K562 (cell line): ENCODE measurements at regions not wholly inside any gene's neighbourhood (a gene's known extent, or its start where the extent isn't known, plus 50 kb on each side); places are given as distances from the start of the nearest gene placed in this dataset.
"Not testable (repeated sequence)": the region's sequence is repeated elsewhere in the genome, so short reads cannot be mapped to it uniquely, and the experiment has no call there.

ENCODE experiments used
- ATAC-seq: fragments of 200-7000 bp; cut with Tn5 transposase; 3 replicates; pipeline ENCODE4 v1.9.1; 2020; ENCODE audit warnings: moderate library complexity
- BruUV-seq: library from RNA; stranded (reverse); fragments of 400-500 nt; replicated peaks from 2 replicates; lab custom pipeline; 2021; lab: Mats Ljungman, UMichigan
- CTCF ChIA-PET: fragments of 300-600 bp; formaldehyde crosslinking; extraction: SDS; loops from one replicate; lab custom pipeline; 2021; ENCODE audit warnings: low intra/inter-chr PET ratio; lab: Yijun Ruan, JAX
- POLR2A ChIA-PET: fragments of 300-600, 350-650 bp; sonication (Branson Sonifier 250); formaldehyde crosslinking; extraction: SDS; loops from one replicate; lab custom pipeline; 2021; ENCODE audit warnings: antibody characterized with exemption, inconsistent platforms; lab: Yijun Ruan, JAX
- DNase-seq, 4 experiments: peaks; one replicate each; pipeline versions ENCODE4 v3.0.0 to v3.0.0-alpha.2; 2011 to 2018; ENCODE audit warnings: low spot score in 3 of 4, mixed read lengths in 3 of 4; ENCODE audit errors: extremely low read depth in 1 of 4
- FAIRE-seq: peaks from 2 replicates; lab custom pipeline; 2011; peaks lifted over from hg19 to GRCh38; lab: Jason Lieb, UNC
- H2AFZ ChIP-seq: 2 replicates; pipeline ENCODE4 v1.6.0; 2011; ENCODE audit warnings: low read depth, low read length, control low read depth, inconsistent platforms
- H3K27ac ChIP-seq: fragments of 200-600 bp; 3 replicates; pipeline ENCODE4 v1.8.0; 2011; ENCODE audit warnings: low read depth, mild to moderate bottlenecking, control low read depth, inconsistent platforms, low read length, moderate library complexity, mixed read lengths; ENCODE audit errors: extremely low read depth
- H3K27me3 ChIP-seq, 2 experiments: fragments of 300-600 bp in 1 of 2; 2 replicates in 1 of 2; 3 replicates in 1 of 2; pipeline versions ENCODE4 v1.6.0 to v1.8.0; 2011; ENCODE audit warnings: inconsistent platforms in 2 of 2, low read length in 2 of 2, mild to moderate bottlenecking in 1 of 2, mixed read lengths in 1 of 2, moderate library complexity in 1 of 2; ENCODE audit not compliant: control insufficient read depth in 2 of 2, insufficient read depth in 2 of 2
- H3K36me3 ChIP-seq: fragments of 300-600 bp; 3 replicates; pipeline ENCODE4 v1.8.0; 2011; ENCODE audit warnings: mild to moderate bottlenecking, low read length, inconsistent platforms; ENCODE audit not compliant: control insufficient read depth, insufficient read depth
- H3K4me1 ChIP-seq, 2 experiments: fragments of 200-600 bp in 1 of 2; replicated peaks in 1 of 2; 2 replicates in 1 of 2; 3 replicates in 1 of 2; pipeline versions ENCODE4 v1.5.1 to v1.8.0; 2011; ENCODE audit warnings: inconsistent platforms in 2 of 2, low read length in 2 of 2, mild to moderate bottlenecking in 1 of 2, mixed read lengths in 1 of 2, moderate library complexity in 1 of 2; ENCODE audit not compliant: control insufficient read depth in 2 of 2, insufficient read depth in 2 of 2
- H3K4me2 ChIP-seq: 2 replicates; pipeline ENCODE4 v1.6.1; 2011; ENCODE audit warnings: low read length, control low read depth, inconsistent platforms, mixed read lengths; ENCODE audit not compliant: insufficient read depth
- H3K4me3 ChIP-seq: fragments of 200-600 bp; sonication (generic), shearing (Covaris generic); 2 replicates; pipeline ENCODE4 v1.5.1; 2016; ENCODE audit warnings: control low read depth, inconsistent platforms
- H3K79me2 ChIP-seq: fragments of 200-600 bp; 3 replicates; pipeline ENCODE4 v1.8.0; 2011; ENCODE audit warnings: low read length, inconsistent platforms; ENCODE audit not compliant: control insufficient read depth, insufficient read depth
- H3K9ac ChIP-seq, 2 experiments: 2 replicates each; pipeline versions ENCODE4 v1.6.0 to v1.6.1; 2011; ENCODE audit warnings: low read depth in 2 of 2, low read length in 2 of 2, control low read depth in 1 of 2, inconsistent platforms in 1 of 2, mild to moderate bottlenecking in 1 of 2, mixed read lengths in 1 of 2; ENCODE audit not compliant: insufficient read depth in 1 of 2
- H3K9me1 ChIP-seq: one replicate; pipeline ENCODE4 v1.6.0; 2011; ENCODE audit warnings: inconsistent platforms, mild to moderate bottlenecking, low read length, moderate library complexity; ENCODE audit not compliant: control insufficient read depth, insufficient read depth
- H3K9me3 ChIP-seq: replicated peaks from 2 replicates; pipeline ENCODE4 v1.5.1; 2011; ENCODE audit warnings: low read depth, low read length, inconsistent platforms; ENCODE audit not compliant: control insufficient read depth, insufficient read depth
- H4K20me1 ChIP-seq: replicated peaks from 2 replicates; pipeline ENCODE4 v1.6.1; 2011; ENCODE audit warnings: low read length, inconsistent platforms, mixed read lengths; ENCODE audit not compliant: control insufficient read depth, insufficient read depth
- BCOR ChIP-seq: fragments of 450-650 bp; IDR thresholded peaks from 2 replicates; pipeline ENCODE4 v1.6.1; 2016
- BMI1 ChIP-seq: fragments of 150-350 bp; IDR thresholded peaks from 2 replicates; pipeline ENCODE4 v1.6.1; 2014; ENCODE audit warnings: low read length
- CAMTA2 ChIP-seq: fragments of 250-450 bp; sonication (Bioruptor Pico); conservative IDR thresholded peaks from 2 replicates; pipeline ENCODE4 v1.5.1; 2022
- GABPB2 ChIP-seq: fragments of 250-450 bp; sonication (Bioruptor Pico); conservative IDR thresholded peaks from 2 replicates; pipeline ENCODE4 v1.5.1; 2021; ENCODE audit warnings: mild to moderate bottlenecking
- HDGF ChIP-seq: fragments of 450-650 bp; IDR thresholded peaks from 2 replicates; pipeline ENCODE4 v1.6.1; 2016
- HNRNPL ChIP-seq: fragments of 200-400 bp; formaldehyde crosslinking; IDR thresholded peaks from 2 replicates; pipeline ENCODE4 v1.6.1; 2017; ENCODE audit warnings: low read depth, mild to moderate bottlenecking, low read length
- NR2F6 ChIP-seq: fragments of 450-650 bp; formaldehyde crosslinking; IDR thresholded peaks from 2 replicates; pipeline ENCODE4 v1.4.0; 2020; ENCODE audit warnings: mild to moderate bottlenecking
- POLR3G ChIP-seq: IDR thresholded peaks from 2 replicates; pipeline ENCODE4 v1.6.1; 2011; ENCODE audit not compliant: insufficient read length, insufficient replicate concordance; ENCODE audit errors: extremely low read depth
- POU5F1 ChIP-seq: fragments of 150-350 bp; IDR thresholded peaks from 2 replicates; pipeline ENCODE4 v1.6.1; 2014; ENCODE audit warnings: borderline replicate concordance, low read length, low read depth, mild to moderate bottlenecking; ENCODE audit not compliant: partially characterized antibody
- RAD21 ChIP-seq, 2 experiments: fragments of 250-450 bp in 1 of 2; fragments of 450-650 bp in 1 of 2; sonication (Bioruptor Pico) in 1 of 2; formaldehyde crosslinking in 1 of 2; IDR thresholded peaks in 1 of 2; conservative IDR thresholded peaks in 1 of 2; 2 replicates each; pipeline versions ENCODE4 v1.4.0 to v1.8.0; 2020 to 2022; ENCODE audit warnings: mild to moderate bottlenecking in 2 of 2, moderate library complexity in 1 of 2
- TEAD4 ChIP-seq, 2 experiments: sonication (generic) in 1 of 2; formaldehyde crosslinking in 1 of 2; IDR thresholded peaks; 2 replicates each; pipeline versions ENCODE4 v1.6.1 to v1.8.0; 2012 to 2022; ENCODE audit warnings: borderline replicate concordance in 1 of 2, inconsistent platforms in 1 of 2, low read length in 1 of 2, mild to moderate bottlenecking in 1 of 2, missing genetic modification reagents in 1 of 2
- ZNF77 ChIP-seq: fragments of 250-450 bp; sonication (Bioruptor Pico); IDR thresholded peaks from 2 replicates; pipeline ENCODE4 v1.5.0; 2020
- WGBS: fragments of 100-300 bp; shearing (Covaris generic); methylation state at CpG from one replicate; pipeline ENCODE4 v1.1.6; 2016; ENCODE audit warnings: low coverage, mixed read lengths; ENCODE audit not compliant: insufficient coverage; ENCODE audit errors: missing lambda C conversion rate; 5-methylcytosine and 5-hydroxymethylcytosine counted together
- in situ Hi-C: fragments of 300-500 bp; cut with MboI; formaldehyde crosslinking; loops from 4 replicates; pipeline ENCODE4 v1.15.0; 2018; ENCODE audit warnings: inconsistent platforms, mixed read lengths
- intact Hi-C: fragments of 100-400 bp; cut with micrococcal nuclease; formaldehyde crosslinking; loops from 2 replicates; pipeline ENCODE4 v1.14.2; 2022
- TF ChIP-seq, protein P1 (sequence below): sonication (generic); formaldehyde crosslinking; IDR thresholded peaks from 2 replicates; pipeline ENCODE4 v1.8.1; 2023; ENCODE audit warnings: mild to moderate bottlenecking, missing genetic modification reagents

DNA sequence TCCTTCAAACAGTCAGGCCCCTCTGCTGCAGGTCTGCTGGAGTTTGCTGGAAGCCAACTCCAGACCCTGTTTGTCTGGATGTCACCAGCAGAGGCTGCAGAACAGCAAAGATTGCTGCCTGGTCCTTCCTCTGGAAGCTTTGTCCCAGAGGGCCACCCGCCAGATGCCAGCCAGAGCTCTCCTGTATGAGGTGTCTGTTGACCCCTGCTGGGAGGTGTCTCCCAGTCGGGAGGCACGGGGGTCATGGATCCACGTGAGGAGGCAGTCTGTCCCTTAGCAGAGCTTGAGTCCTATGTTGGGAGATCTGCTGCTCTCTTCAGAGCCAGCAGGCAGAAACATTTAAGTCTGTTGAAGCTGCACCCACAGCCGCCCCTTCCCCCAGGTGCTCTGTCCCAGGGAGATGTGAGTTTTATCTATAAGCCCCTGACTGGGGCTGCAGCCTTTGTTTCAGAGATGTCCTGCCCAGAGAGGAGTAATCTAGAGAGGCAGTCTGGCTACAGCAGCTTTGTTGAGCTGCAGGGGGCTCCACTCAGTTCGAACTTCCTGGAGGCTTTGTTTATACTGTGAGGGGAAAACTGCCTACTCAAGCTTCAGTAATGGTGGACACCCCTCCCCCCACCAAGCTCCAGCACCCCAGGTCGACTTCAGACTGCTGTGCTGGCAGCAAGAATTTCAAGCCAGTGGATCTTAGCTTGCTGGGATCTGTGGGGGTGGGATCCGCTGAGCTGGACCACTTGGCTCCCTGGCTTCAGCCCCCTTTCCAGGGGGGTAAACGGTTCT is 72.1 kb downstream of the OGFRL1 start:
- DNase-seq: peak in 1 of 4 experiments; percentile 5
- H3K4me1 ChIP-seq, CTCF ChIA-PET, H4K20me1 ChIP-seq, intact Hi-C loops, ATAC-seq, H3K4me2 ChIP-seq, H3K4me3 ChIP-seq, H3K79me2 ChIP-seq, H3K9me1 ChIP-seq, H3K9ac ChIP-seq, BruUV-seq, FAIRE-seq, in situ Hi-C loops, H3K36me3 ChIP-seq, H3K27me3 ChIP-seq, H3K9me3 ChIP-seq, H3K27ac ChIP-seq: not testable (repeated sequence)
- peak overlapping the region; percentile 45; the same call in 1 of the 2 replicates for H2AFZ ChIP-seq
- WGBS: 0% methylated on average over 9 of the region's 9 CpGs
- POLR2A ChIA-PET: interaction anchor here (0.6 kb wide), 1 partner anchor 640 kb away, joined by 3 read pairs; no protein-coding TSS in a partner anchor

DNA sequence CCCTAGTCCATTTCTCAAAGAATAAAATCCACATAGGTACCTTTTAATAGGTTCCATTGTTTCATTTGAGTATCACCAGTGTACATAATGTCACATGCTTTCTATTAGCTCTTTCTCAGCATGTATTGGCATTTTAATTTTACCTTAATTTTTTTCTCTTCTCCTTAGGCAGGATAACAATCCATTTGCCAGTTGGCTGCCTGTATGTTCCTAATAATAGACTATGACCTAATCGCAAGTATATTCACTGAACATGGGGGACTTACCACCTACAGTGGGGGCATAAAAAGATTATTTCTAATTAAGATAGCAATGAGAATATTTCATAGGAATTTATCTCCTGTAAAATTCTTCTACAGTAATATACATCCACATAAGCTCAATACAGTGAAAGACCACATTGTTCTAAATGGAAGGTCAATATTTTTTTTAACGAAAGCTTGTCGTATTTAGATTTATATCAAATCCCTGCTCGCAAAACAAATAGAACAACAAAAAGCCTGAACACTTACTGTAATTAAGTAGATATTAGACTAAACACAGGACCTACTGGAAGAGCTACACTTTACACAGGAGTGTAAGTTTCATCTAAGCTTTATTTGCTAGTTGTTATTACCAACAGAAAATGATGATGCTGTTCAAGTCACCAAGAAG is 76.4 kb downstream of the OGFRL1 start:
- H3K9me1 ChIP-seq: no peaks in the 10 kb centered on the region
- no peak overlapping the region for H3K4me2 ChIP-seq
- ChIA-PET CTCF (no interaction called here), POLR2A (no interaction called here)
- no peak for TF ChIP-seq HNRNPL
- TF ChIP-seq RAD21 (CRISPR knock-in tag; conservative IDR thresholded peaks at IDR 0.05 in 1 of 2, IDR thresholded peaks at IDR 0.05 in 1 of 2): no peak
- TF ChIP-seq, protein P1, sequence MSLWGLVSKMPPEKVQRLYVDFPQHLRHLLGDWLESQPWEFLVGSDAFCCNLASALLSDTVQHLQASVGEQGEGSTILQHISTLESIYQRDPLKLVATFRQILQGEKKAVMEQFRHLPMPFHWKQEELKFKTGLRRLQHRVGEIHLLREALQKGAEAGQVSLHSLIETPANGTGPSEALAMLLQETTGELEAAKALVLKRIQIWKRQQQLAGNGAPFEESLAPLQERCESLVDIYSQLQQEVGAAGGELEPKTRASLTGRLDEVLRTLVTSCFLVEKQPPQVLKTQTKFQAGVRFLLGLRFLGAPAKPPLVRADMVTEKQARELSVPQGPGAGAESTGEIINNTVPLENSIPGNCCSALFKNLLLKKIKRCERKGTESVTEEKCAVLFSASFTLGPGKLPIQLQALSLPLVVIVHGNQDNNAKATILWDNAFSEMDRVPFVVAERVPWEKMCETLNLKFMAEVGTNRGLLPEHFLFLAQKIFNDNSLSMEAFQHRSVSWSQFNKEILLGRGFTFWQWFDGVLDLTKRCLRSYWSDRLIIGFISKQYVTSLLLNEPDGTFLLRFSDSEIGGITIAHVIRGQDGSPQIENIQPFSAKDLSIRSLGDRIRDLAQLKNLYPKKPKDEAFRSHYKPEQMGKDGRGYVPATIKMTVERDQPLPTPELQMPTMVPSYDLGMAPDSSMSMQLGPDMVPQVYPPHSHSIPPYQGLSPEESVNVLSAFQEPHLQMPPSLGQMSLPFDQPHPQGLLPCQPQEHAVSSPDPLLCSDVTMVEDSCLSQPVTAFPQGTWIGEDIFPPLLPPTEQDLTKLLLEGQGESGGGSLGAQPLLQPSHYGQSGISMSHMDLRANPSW (CRISPR knock-in tag): no peak
- TF ChIP-seq HDGF: no peak
- TF ChIP-seq NR2F6 (CRISPR knock-in tag): no peak
- no peak for TF ChIP-seq BMI1
- TF ChIP-seq GABPB2 (CRISPR knock-in tag): no peak
- no peak for TF ChIP-seq ZNF77 (CRISPR knock-in tag)
- no peak for TF ChIP-seq BCOR
- TF ChIP-seq POU5F1: no peak
- TF ChIP-seq POLR3G: no peak
- TF ChIP-seq TEAD4 (IDR thresholded peaks at IDR 0.05; ENCODE audit: low read length): no peak
- no peak for TF ChIP-seq TEAD4 (CRISPR knock-in tag; IDR thresholded peaks at IDR 0.05; ENCODE audit: borderline replicate concordance)
- no peak for TF ChIP-seq CAMTA2 (CRISPR knock-in tag)
- no peaks in the 10 kb centered on the region for H4K20me1 ChIP-seq
- H3K9ac ChIP-seq: no peak overlapping the region
- 4% methylated on average over 4 of the region's 4 CpGs for WGBS
- ATAC-seq: no peak
- no peaks in the 10 kb centered on the region for H3K9me3 ChIP-seq
- FAIRE-seq: no peak
- in situ Hi-C loops (no loop called here), intact Hi-C loops (no loop called here)
- no peaks in the 10 kb centered on the region for H3K4me1 ChIP-seq
- H3K36me3 ChIP-seq: no peaks in the 10 kb centered on the region
- H3K4me3 ChIP-seq: no peak overlapping the region
- no peak overlapping the region for H2AFZ ChIP-seq
- H3K79me2 ChIP-seq: no peaks in the 10 kb centered on the region
- no peaks in the 10 kb centered on the region for H3K27me3 ChIP-seq
- DNase-seq: no peak
- H3K27ac ChIP-seq: no peak overlapping the region
- BruUV-seq: no TSS peak
